K562 (cell line): ENCODE measurements at regions not wholly inside any gene's neighbourhood (a gene's known extent, or its start where the extent isn't known, plus 50 kb on each side); places are given as distances from the start of the nearest gene placed in this dataset.

Experiments used
- ATAC-seq: fragments of 200-7000 bp; cut with Tn5 transposase; 3 replicates; pipeline ENCODE4 v1.9.1; 2020; ENCODE audit warnings: moderate library complexity
- BruUV-seq: library from RNA; stranded (reverse); fragments of 400-500 nt; replicated peaks from 2 replicates; lab custom pipeline; 2021; lab: Mats Ljungman, UMichigan
- CTCF ChIA-PET: fragments of 300-600 bp; formaldehyde crosslinking; extraction: SDS; loops from one replicate; lab custom pipeline; 2021; ENCODE audit warnings: low intra/inter-chr PET ratio; lab: Yijun Ruan, JAX
- POLR2A ChIA-PET: fragments of 300-600, 350-650 bp; sonication (Branson Sonifier 250); formaldehyde crosslinking; extraction: SDS; loops from one replicate; lab custom pipeline; 2021; ENCODE audit warnings: antibody characterized with exemption, inconsistent platforms; lab: Yijun Ruan, JAX
- DNase-seq, 4 experiments: peaks; one replicate each; pipeline versions ENCODE4 v3.0.0 to v3.0.0-alpha.2; 2011 to 2018; ENCODE audit warnings: low spot score in 3 of 4, mixed read lengths in 3 of 4; ENCODE audit errors: extremely low read depth in 1 of 4
- FAIRE-seq: peaks from 2 replicates; lab custom pipeline; 2011; peaks lifted over from hg19 to GRCh38; lab: Jason Lieb, UNC
- H2AFZ ChIP-seq: 2 replicates; pipeline ENCODE4 v1.6.0; 2011; ENCODE audit warnings: low read depth, low read length, control low read depth, inconsistent platforms
- H3K27ac ChIP-seq: fragments of 200-600 bp; 3 replicates; pipeline ENCODE4 v1.8.0; 2011; ENCODE audit warnings: low read depth, mild to moderate bottlenecking, control low read depth, inconsistent platforms, low read length, moderate library complexity, mixed read lengths; ENCODE audit errors: extremely low read depth
- H3K27me3 ChIP-seq, 2 experiments: fragments of 300-600 bp in 1 of 2; 2 replicates in 1 of 2; 3 replicates in 1 of 2; pipeline versions ENCODE4 v1.6.0 to v1.8.0; 2011; ENCODE audit warnings: inconsistent platforms in 2 of 2, low read length in 2 of 2, mild to moderate bottlenecking in 1 of 2, mixed read lengths in 1 of 2, moderate library complexity in 1 of 2; ENCODE audit not compliant: control insufficient read depth in 2 of 2, insufficient read depth in 2 of 2
- H3K36me3 ChIP-seq: fragments of 300-600 bp; 3 replicates; pipeline ENCODE4 v1.8.0; 2011; ENCODE audit warnings: mild to moderate bottlenecking, low read length, inconsistent platforms; ENCODE audit not compliant: control insufficient read depth, insufficient read depth
- H3K4me1 ChIP-seq, 2 experiments: fragments of 200-600 bp in 1 of 2; replicated peaks in 1 of 2; 2 replicates in 1 of 2; 3 replicates in 1 of 2; pipeline versions ENCODE4 v1.5.1 to v1.8.0; 2011; ENCODE audit warnings: inconsistent platforms in 2 of 2, low read length in 2 of 2, mild to moderate bottlenecking in 1 of 2, mixed read lengths in 1 of 2, moderate library complexity in 1 of 2; ENCODE audit not compliant: control insufficient read depth in 2 of 2, insufficient read depth in 2 of 2
- H3K4me2 ChIP-seq: 2 replicates; pipeline ENCODE4 v1.6.1; 2011; ENCODE audit warnings: low read length, control low read depth, inconsistent platforms, mixed read lengths; ENCODE audit not compliant: insufficient read depth
- H3K4me3 ChIP-seq: fragments of 200-600 bp; sonication (generic), shearing (Covaris generic); 2 replicates; pipeline ENCODE4 v1.5.1; 2016; ENCODE audit warnings: control low read depth, inconsistent platforms
- H3K79me2 ChIP-seq: fragments of 200-600 bp; 3 replicates; pipeline ENCODE4 v1.8.0; 2011; ENCODE audit warnings: low read length, inconsistent platforms; ENCODE audit not compliant: control insufficient read depth, insufficient read depth
- H3K9ac ChIP-seq, 2 experiments: 2 replicates each; pipeline versions ENCODE4 v1.6.0 to v1.6.1; 2011; ENCODE audit warnings: low read depth in 2 of 2, low read length in 2 of 2, control low read depth in 1 of 2, inconsistent platforms in 1 of 2, mild to moderate bottlenecking in 1 of 2, mixed read lengths in 1 of 2; ENCODE audit not compliant: insufficient read depth in 1 of 2
- H3K9me1 ChIP-seq: one replicate; pipeline ENCODE4 v1.6.0; 2011; ENCODE audit warnings: inconsistent platforms, mild to moderate bottlenecking, low read length, moderate library complexity; ENCODE audit not compliant: control insufficient read depth, insufficient read depth
- H3K9me3 ChIP-seq: replicated peaks from 2 replicates; pipeline ENCODE4 v1.5.1; 2011; ENCODE audit warnings: low read depth, low read length, inconsistent platforms; ENCODE audit not compliant: control insufficient read depth, insufficient read depth
- H4K20me1 ChIP-seq: replicated peaks from 2 replicates; pipeline ENCODE4 v1.6.1; 2011; ENCODE audit warnings: low read length, inconsistent platforms, mixed read lengths; ENCODE audit not compliant: control insufficient read depth, insufficient read depth
- NFATC3 ChIP-seq: fragments of 450-650 bp; IDR thresholded peaks from 2 replicates; pipeline ENCODE4 v1.6.1; 2017; ENCODE audit warnings: mild to moderate bottlenecking
- SAFB2 ChIP-seq: fragments of 200-400 bp; formaldehyde crosslinking; IDR thresholded peaks from 2 replicates; pipeline ENCODE4 v1.6.1; 2018; ENCODE audit warnings: borderline replicate concordance, low read length, low read depth, moderate library complexity; ENCODE audit not compliant: severe bottlenecking
- SMARCC2 ChIP-seq: fragments of 450-650 bp; IDR thresholded peaks from 2 replicates; pipeline ENCODE4 v1.6.1; 2017; ENCODE audit warnings: antibody characterized with exemption, moderate library complexity, mild to moderate bottlenecking, low read depth
- SREBF2 ChIP-seq: sonication (generic); formaldehyde crosslinking; IDR thresholded peaks from 2 replicates; pipeline ENCODE4 v1.4.0; 2020; ENCODE audit warnings: mild to moderate bottlenecking, missing genetic modification reagents
- whole genome bisulfite sequencing: fragments of 100-300 bp; shearing (Covaris generic); methylation state at CpG from one replicate; pipeline ENCODE4 v1.1.6; 2016; ENCODE audit warnings: low coverage, mixed read lengths; ENCODE audit not compliant: insufficient coverage; ENCODE audit errors: missing lambda C conversion rate; 5-methylcytosine and 5-hydroxymethylcytosine counted together
- in situ Hi-C: fragments of 300-500 bp; cut with MboI; formaldehyde crosslinking; loops from 4 replicates; pipeline ENCODE4 v1.15.0; 2018; ENCODE audit warnings: inconsistent platforms, mixed read lengths
- intact Hi-C: fragments of 100-400 bp; cut with micrococcal nuclease; formaldehyde crosslinking; loops from 2 replicates; pipeline ENCODE4 v1.14.2; 2022

DNA sequence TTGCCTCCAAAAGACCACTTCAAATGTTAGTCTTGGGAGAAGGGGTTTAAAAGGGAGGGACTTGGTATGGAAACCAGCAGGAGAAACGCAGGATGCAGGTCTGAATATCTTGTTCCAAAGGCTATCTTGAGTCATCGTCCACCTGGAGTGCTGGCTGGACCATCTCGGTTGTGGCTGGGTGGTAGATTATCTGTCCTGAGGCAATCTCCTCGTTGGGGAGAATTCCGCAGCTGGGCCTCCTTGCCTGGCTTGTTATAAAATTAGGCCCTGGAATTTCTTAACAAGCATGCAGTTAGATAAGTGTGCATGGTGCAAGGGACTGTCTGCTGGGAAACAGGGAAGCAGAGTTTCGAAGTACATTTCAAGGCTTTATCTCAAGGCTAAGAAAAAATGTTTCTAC lies 2045.7 kb upstream of the TENM3 start:
- Histone ChIP-seq H2AFZ (no peak overlapping the region), H3K9ac (no peak overlapping the region), H3K36me3 (no peaks in the 10 kb centered on the region), H3K9me3 (no peaks in the 10 kb centered on the region), H3K79me2 (no peaks in the 10 kb centered on the region), H3K4me3 (no peak overlapping the region), H4K20me1 (no peaks in the 10 kb centered on the region), H3K4me2 (no peak overlapping the region), H3K4me1 (no peaks in the 10 kb centered on the region), H3K9me1 (no peaks in the 10 kb centered on the region), H3K27me3 (no peaks in the 10 kb centered on the region), H3K27ac (no peak overlapping the region)
- TF ChIP-seq SAFB2, result no peak
- no peak for TF ChIP-seq SREBF2
- no peak for TF ChIP-seq NFATC3
- FAIRE-seq, result no peak
- POLR2A ChIA-PET, result no interaction called here
- in situ Hi-C loops, result no loop called here
- intact Hi-C loops, result no loop called here
- DNase-seq, result no peak
- CTCF ChIA-PET, result no interaction called here
- ATAC-seq, result no peak
- BruUV-seq, result no TSS peak
- 0% methylated on average over 6 of the region's 6 CpGs for WGBS

DNA sequence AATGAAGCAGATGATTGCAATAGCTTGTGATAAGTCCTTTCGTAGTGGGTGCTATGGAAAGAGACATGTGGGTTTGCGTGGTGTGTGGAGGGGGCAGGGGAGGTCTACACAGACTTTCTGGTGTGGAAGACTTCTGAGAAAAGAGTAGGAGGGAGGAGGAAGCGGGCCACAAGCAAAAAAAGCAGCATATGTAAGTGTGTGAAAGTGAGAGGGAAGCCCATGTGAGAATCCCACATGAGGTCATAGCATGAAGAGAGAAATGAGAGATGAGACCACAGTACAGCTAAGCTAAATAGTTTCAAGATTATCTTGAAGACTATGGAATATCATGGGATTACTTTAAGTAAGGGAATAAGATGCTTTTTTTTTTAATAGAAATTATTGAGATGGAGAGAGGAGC lies 2039.9 kb upstream of the TENM3 start:
- ChIA-PET CTCF (no interaction called here), POLR2A (no interaction called here)
- Histone ChIP-seq H3K79me2 (no peaks in the 10 kb centered on the region), H3K9ac (no peak overlapping the region), H4K20me1 (no peaks in the 10 kb centered on the region), H2AFZ (no peak overlapping the region), H3K27ac (no peak overlapping the region), H3K4me2 (no peak overlapping the region), H3K4me3 (no peak overlapping the region), H3K36me3 (no peaks in the 10 kb centered on the region), H3K27me3 (no peaks in the 10 kb centered on the region), H3K9me3 (no peaks in the 10 kb centered on the region), H3K4me1 (no peaks in the 10 kb centered on the region), H3K9me1 (no peaks in the 10 kb centered on the region)
- in situ Hi-C loops, result no loop called here
- 8% methylated on average over 2 of the region's 3 CpGs for WGBS
- no peak for FAIRE-seq
- no peak for ATAC-seq
- TF ChIP-seq SMARCC2, result no peak
- intact Hi-C loops, result no loop called here
- no peak for DNase-seq
- no TSS peak for BruUV-seq
